ENCODE measurements at regions not wholly inside any gene's neighbourhood (a gene's known extent, or its start where the extent isn't known, plus 50 kb on each side); places are given as distances from the start of the nearest gene placed in this dataset.

DNA sequence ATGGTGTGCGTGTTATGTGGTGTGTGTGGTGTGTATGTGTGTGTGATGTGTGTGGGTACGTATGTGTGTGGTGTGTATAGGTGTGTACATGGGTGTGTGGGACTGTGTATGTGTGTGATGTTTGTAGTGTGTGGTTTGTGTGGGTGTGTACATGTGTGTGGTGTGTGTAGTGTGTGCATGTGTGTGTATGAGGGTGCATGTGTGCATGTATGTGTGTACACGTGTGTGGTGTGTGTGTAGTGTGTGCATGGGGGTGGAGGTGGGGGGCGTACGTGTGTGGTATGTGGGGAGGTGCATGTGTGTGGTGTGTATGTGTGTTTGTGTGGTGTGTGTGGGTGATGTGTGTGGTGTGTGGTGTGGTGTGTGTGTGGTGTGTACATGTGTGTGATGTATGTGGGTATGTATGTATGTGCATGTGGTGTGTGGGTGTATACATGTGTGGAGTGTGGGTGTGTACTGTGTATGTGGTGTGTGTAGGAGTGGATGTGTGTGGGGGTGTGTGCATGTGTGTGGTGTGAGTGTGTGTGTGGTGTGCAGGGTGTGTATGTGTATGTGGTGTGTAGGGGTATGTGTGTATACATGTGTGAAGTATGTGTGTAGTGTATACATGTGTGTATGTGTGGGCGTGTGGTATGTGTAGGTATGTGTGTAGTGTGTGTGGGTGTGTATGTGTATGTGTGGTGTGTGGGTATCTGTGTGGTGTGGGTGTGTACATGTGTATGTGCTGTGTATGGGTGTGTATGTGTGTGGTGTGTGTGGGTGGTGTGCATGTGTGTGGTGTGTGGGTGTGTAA, 119.8 kb upstream of the GSC start:
- no peak overlapping the region for H3K23ac ChIP-seq (ENCODE audit: insufficient read length)
- no peak for FAIRE-seq
- TF ChIP-seq GTF2F1 (IDR thresholded peaks at IDR 0.05; ENCODE audit: borderline replicate concordance, low read depth, low read length) (no peak), SIX5 (IDR thresholded peaks at IDR 0.05; ENCODE audit: low read depth, low read length) (no peak), POLR2A (IDR thresholded peaks at IDR 0.05; ENCODE audit: control extremely low read depth in 1 of 2, low read depth in 2 of 2, low read length in 2 of 2) (no peak), BRCA1 (IDR thresholded peaks at IDR 0.05; ENCODE audit: low read depth, low read length) (no peak), FOSL1 (IDR thresholded peaks at IDR 0.05; ENCODE audit: insufficient read depth, low read depth, low read length) (no peak), RAD21 (IDR thresholded peaks at IDR 0.05 in 1 of 2, conservative IDR thresholded peaks at IDR 0.05 in 1 of 2; ENCODE audit: low read depth in 2 of 2, low read length in 2 of 2) (no peak), RFX5 (IDR thresholded peaks at IDR 0.05; ENCODE audit: borderline replicate concordance, low read depth, low read length) (no peak), SP4 (IDR thresholded peaks at IDR 0.05; ENCODE audit: low read length) (no peak), RXRA (IDR thresholded peaks at IDR 0.05; ENCODE audit: insufficient read depth, low read depth, low read length) (no peak)
- TF ChIP-seq, protein P1, sequence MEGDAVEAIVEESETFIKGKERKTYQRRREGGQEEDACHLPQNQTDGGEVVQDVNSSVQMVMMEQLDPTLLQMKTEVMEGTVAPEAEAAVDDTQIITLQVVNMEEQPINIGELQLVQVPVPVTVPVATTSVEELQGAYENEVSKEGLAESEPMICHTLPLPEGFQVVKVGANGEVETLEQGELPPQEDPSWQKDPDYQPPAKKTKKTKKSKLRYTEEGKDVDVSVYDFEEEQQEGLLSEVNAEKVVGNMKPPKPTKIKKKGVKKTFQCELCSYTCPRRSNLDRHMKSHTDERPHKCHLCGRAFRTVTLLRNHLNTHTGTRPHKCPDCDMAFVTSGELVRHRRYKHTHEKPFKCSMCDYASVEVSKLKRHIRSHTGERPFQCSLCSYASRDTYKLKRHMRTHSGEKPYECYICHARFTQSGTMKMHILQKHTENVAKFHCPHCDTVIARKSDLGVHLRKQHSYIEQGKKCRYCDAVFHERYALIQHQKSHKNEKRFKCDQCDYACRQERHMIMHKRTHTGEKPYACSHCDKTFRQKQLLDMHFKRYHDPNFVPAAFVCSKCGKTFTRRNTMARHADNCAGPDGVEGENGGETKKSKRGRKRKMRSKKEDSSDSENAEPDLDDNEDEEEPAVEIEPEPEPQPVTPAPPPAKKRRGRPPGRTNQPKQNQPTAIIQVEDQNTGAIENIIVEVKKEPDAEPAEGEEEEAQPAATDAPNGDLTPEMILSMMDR (IDR thresholded peaks at IDR 0.05; ENCODE audit: control extremely low read depth in 1 of 3, insufficient read depth in 1 of 3, low read depth in 1 of 3, low read length in 3 of 3) = no peak

More for the DNA sequence above, 119.8 kb upstream of the GSC start:
- H4K20me1 ChIP-seq (replicated peaks in 1 of 2; ENCODE audit: control insufficient read depth in 1 of 2, insufficient read depth in 2 of 2, low read length in 2 of 2) = peaks cover 0 to 15% of the 10 kb centered on the region in 2 experiments
- 0 out of 2 replicates have a peak, but pooled peaks cover 2% of the 10 kb centered on the region for H3K79me1 ChIP-seq (ENCODE audit: low read depth, low read length)
- H3K9ac ChIP-seq (replicated peaks in 1 of 4; ENCODE audit: extremely low read depth in 1 of 4, low read depth in 3 of 4, low read length in 3 of 4) = no peak overlapping the region; a peak in 1 of 7 replicates
- peak overlapping the region; percentile 93 for H3K56ac ChIP-seq (replicated peaks; ENCODE audit: insufficient read length, low read depth, low read length)
- H2BK120ac ChIP-seq (replicated peaks; ENCODE audit: low read depth, low read length) = no peak overlapping the region
- no peak overlapping the region for H4K5ac ChIP-seq (ENCODE audit: insufficient read length, low read depth, low read length)
- peak overlapping the region; percentile 37 for H2BK15ac ChIP-seq (ENCODE audit: low read length)
- H3K14ac ChIP-seq (ENCODE audit: insufficient read length) = peak overlapping the region; percentile 16
- H3K4ac ChIP-seq (replicated peaks; ENCODE audit: insufficient read length, low read depth, low read length) = peak overlapping the region; percentile 13
- no peak overlapping the region for H2AFZ ChIP-seq (ENCODE audit: low read length)
- no peaks in the 10 kb centered on the region for H3K27me3 ChIP-seq (replicated peaks in 1 of 4; ENCODE audit: control insufficient read depth in 3 of 4, extremely low read depth in 1 of 4, insufficient read depth in 3 of 4, low read length in 3 of 4)
- no peaks in the 10 kb centered on the region; a peak in 1 of 8 replicates for H3K36me3 ChIP-seq (ENCODE audit: control insufficient read depth in 2 of 4, insufficient read depth in 4 of 4, low read length in 3 of 4)
- H3K4me1 ChIP-seq (replicated peaks in 1 of 4; ENCODE audit: control insufficient read depth in 3 of 4, insufficient read depth in 4 of 4, low read length in 3 of 4) = no peaks in the 10 kb centered on the region
- WGBS, 2 experiments (ENCODE audit: extremely low coverage in 1 of 2, insufficient coverage in 1 of 2, insufficient read length in 1 of 2, insufficient replicate concordance in 2 of 2, low coverage in 1 of 2, low lambda C conversion rate in 2 of 2, missing lambda C conversion rate in 1 of 2) = 94% methylated on average over 6 of the region's 6 CpGs; no CpG with 5 or more reads in 1 of the 2 experiments
- H3K4me3 ChIP-seq (ENCODE audit: extremely low read depth in 1 of 4, insufficient read depth in 2 of 4, low read depth in 3 of 4, low read length in 4 of 4) = no peak overlapping the region
- H3K4me2 ChIP-seq (ENCODE audit: insufficient read depth in 1 of 2, low read depth in 2 of 2, low read length in 2 of 2) = no peak overlapping the region
- H4K91ac ChIP-seq (replicated peaks; ENCODE audit: insufficient read length, low read length) = peak overlapping the region; percentile 94
- CTCF ChIA-PET (ENCODE audit: partially characterized antibody) = no interaction called here
- H3K27ac ChIP-seq (ENCODE audit: low read depth, low read length) = no peak overlapping the region
- H2BK20ac ChIP-seq (ENCODE audit: low read length) = no peak overlapping the region; the same call in 1 of the 2 replicates
- no peaks in the 10 kb centered on the region for H3K9me3 ChIP-seq (ENCODE audit: insufficient read depth in 2 of 2, low read depth in 1 of 2, low read length in 1 of 2)
- 0 out of 4 replicates have a peak, but pooled peaks cover 0 to 3% of the 10 kb centered on the region in 2 experiments for H3K79me2 ChIP-seq (ENCODE audit: control insufficient read depth in 1 of 2, insufficient read depth in 2 of 2, low read length in 2 of 2)
- peak overlapping the region; percentile 54; the same call in 1 of the 2 replicates for H2BK5ac ChIP-seq (ENCODE audit: low read depth, low read length)
- no peak for DNase-seq (ENCODE audit: low read depth in 1 of 2, low spot score in 2 of 2)
- peak overlapping the region; percentile 40; the same call in 1 of the 2 replicates for H2BK12ac ChIP-seq (ENCODE audit: low read depth, low read length)
- peaks cover 15% of the 10 kb centered on the region for H3K23me2 ChIP-seq (ENCODE audit: low read depth, low read length)
- POLR2A ChIA-PET (ENCODE audit: partially characterized antibody) = no interaction called here
- peak overlapping the region; percentile 98 for H2AK5ac ChIP-seq (ENCODE audit: low read depth, low read length)
- no peak overlapping the region for H3K18ac ChIP-seq (ENCODE audit: extremely low read depth, low read length)
- H4K8ac ChIP-seq (ENCODE audit: extremely low read depth, insufficient read depth, low read length) = peak overlapping the region; percentile 60; the same call in 1 of the 2 replicates

All from H1 (cell line).